Ovary (tissue), 3 donors: ENCODE measurements at regions not wholly inside any gene's neighbourhood (a gene's known extent, or its start where the extent isn't known, plus 50 kb on each side); places are given as distances from the start of the nearest gene placed in this dataset.

ENCODE experiments used
- POLR2A ChIP-seq: fragments of 450-650 bp; IDR thresholded peaks from one replicate; pipeline ENCODE4 v1.6.1; 2017; ENCODE audit warnings: antibody characterized with exemption, mild to moderate bottlenecking, moderate library complexity
- TF ChIP-seq, protein P1 (sequence below), 3 donors: fragments of 450-650 bp in 2 of 3; fragments of 200-600 bp in 1 of 3; IDR thresholded peaks; one replicate each; pipeline versions ENCODE4 v1.5.1 to v1.8.0; 2016 to 2022; ENCODE audit warnings: antibody characterized with exemption in 3 of 3, mild to moderate bottlenecking in 1 of 3
- donor health status: DM: no; HTN: no; CAD: no.

- TF ChIP-seq, protein P1, sequence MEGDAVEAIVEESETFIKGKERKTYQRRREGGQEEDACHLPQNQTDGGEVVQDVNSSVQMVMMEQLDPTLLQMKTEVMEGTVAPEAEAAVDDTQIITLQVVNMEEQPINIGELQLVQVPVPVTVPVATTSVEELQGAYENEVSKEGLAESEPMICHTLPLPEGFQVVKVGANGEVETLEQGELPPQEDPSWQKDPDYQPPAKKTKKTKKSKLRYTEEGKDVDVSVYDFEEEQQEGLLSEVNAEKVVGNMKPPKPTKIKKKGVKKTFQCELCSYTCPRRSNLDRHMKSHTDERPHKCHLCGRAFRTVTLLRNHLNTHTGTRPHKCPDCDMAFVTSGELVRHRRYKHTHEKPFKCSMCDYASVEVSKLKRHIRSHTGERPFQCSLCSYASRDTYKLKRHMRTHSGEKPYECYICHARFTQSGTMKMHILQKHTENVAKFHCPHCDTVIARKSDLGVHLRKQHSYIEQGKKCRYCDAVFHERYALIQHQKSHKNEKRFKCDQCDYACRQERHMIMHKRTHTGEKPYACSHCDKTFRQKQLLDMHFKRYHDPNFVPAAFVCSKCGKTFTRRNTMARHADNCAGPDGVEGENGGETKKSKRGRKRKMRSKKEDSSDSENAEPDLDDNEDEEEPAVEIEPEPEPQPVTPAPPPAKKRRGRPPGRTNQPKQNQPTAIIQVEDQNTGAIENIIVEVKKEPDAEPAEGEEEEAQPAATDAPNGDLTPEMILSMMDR (IDR thresholded peaks at IDR 0.05): no peak
- no peak for TF ChIP-seq POLR2A
These were observed 151.6 kb upstream of the ZC4H2 start for GRCh38 chrX:65127842-65128241.
